IMR-90 (cell line): ENCODE measurements at regions not wholly inside any gene's neighbourhood (a gene's known extent, or its start where the extent isn't known, plus 50 kb on each side); places are given as distances from the start of the nearest gene placed in this dataset.

ENCODE experiments used
- ATAC-seq: fragments of 200-7000 bp; cut with Tn5 transposase; 2 replicates; pipeline ENCODE4 v1.9.1; 2020; ENCODE audit warnings: low read depth, mild to moderate bottlenecking, moderate library complexity
- BruUV-seq: library from RNA; stranded (reverse); fragments of 400-500 nt; replicated peaks from 2 replicates; lab custom pipeline; 2021; lab: Mats Ljungman, UMichigan
- CTCF ChIA-PET: fragments of 300-600 bp; formaldehyde crosslinking; extraction: SDS; loops from one replicate; lab custom pipeline; 2021; ENCODE audit warnings: antibody characterized with exemption; lab: Yijun Ruan, JAX
- POLR2A ChIA-PET: fragments of 300-600 bp; sonication (Branson Sonifier 250); formaldehyde crosslinking; loops from one replicate; lab custom pipeline; 2022; ENCODE audit warnings: antibody characterized with exemption; ENCODE audit not compliant: unreplicated experiment; lab: Charles Lee
- DNase-seq: peaks from one replicate; pipeline ENCODE4 v3.0.0; 2013
- H2AFZ ChIP-seq: replicated peaks from 2 replicates; pipeline ENCODE3; 2013; ENCODE audit warnings: low read length, mild to moderate bottlenecking; ENCODE audit not compliant: poor library complexity
- H2AK5ac ChIP-seq: 2 replicates; pipeline ENCODE4 v1.6.1; 2013; ENCODE audit warnings: low read depth, low read length, inconsistent platforms
- H2AK9ac ChIP-seq: replicated peaks from 2 replicates; pipeline ENCODE3; 2013; ENCODE audit warnings: mild to moderate bottlenecking, low read depth, low read length, moderate library complexity; ENCODE audit not compliant: poor library complexity
- H2BK120ac ChIP-seq: 2 replicates; pipeline ENCODE4 v1.6.1; 2013; ENCODE audit warnings: low read depth, low read length, inconsistent platforms
- H2BK15ac ChIP-seq: 3 replicates; pipeline ENCODE4 v1.6.1; 2013; ENCODE audit warnings: low read depth, low read length, inconsistent platforms
- H2BK20ac ChIP-seq: 2 replicates; pipeline ENCODE4 v1.6.1; 2013; ENCODE audit warnings: low read depth, mild to moderate bottlenecking, inconsistent platforms, low read length, moderate library complexity
- H2BK5ac ChIP-seq: 2 replicates; pipeline ENCODE4 v1.6.1; 2013; ENCODE audit warnings: mild to moderate bottlenecking, low read depth, low read length, inconsistent platforms; ENCODE audit not compliant: poor library complexity, severe bottlenecking
- H3K14ac ChIP-seq: replicated peaks from 2 replicates; pipeline ENCODE4 v1.6.1; 2013; ENCODE audit warnings: low read depth, low read length, inconsistent platforms
- H3K18ac ChIP-seq: 2 replicates; pipeline ENCODE4 v1.6.1; 2013; ENCODE audit warnings: low read depth, low read length, control low read depth
- H3K23ac ChIP-seq: 2 replicates; pipeline ENCODE4 v1.6.1; 2013; ENCODE audit warnings: low read depth, low read length, inconsistent platforms
- H3K27ac ChIP-seq: 2 replicates; pipeline ENCODE4 v1.5.1; 2013; ENCODE audit warnings: mild to moderate bottlenecking, control low read depth, low read length; ENCODE audit not compliant: insufficient read depth
- H3K27me3 ChIP-seq: 2 replicates; pipeline ENCODE4 v1.6.1; 2013; ENCODE audit warnings: low read length; ENCODE audit not compliant: control insufficient read depth, insufficient read depth
- H3K36me3 ChIP-seq: 2 replicates; pipeline ENCODE4 v1.6.1; 2013; ENCODE audit warnings: low read length, mixed read lengths; ENCODE audit not compliant: control insufficient read depth, insufficient read depth
- H3K4ac ChIP-seq: 2 replicates; pipeline ENCODE4 v1.6.1; 2013; ENCODE audit warnings: low read depth, low read length, inconsistent platforms
- H3K4me1 ChIP-seq: 2 replicates; pipeline ENCODE4 v1.6.1; 2013; ENCODE audit warnings: low read length, mixed read lengths; ENCODE audit not compliant: control insufficient read depth, insufficient read depth
- H3K4me2 ChIP-seq: 2 replicates; pipeline ENCODE4 v1.6.1; 2013; ENCODE audit warnings: low read depth, mild to moderate bottlenecking, control low read depth, low read length, moderate library complexity
- H3K4me3 ChIP-seq: 2 replicates; pipeline ENCODE4 v1.5.1; 2013; ENCODE audit warnings: low read depth, mild to moderate bottlenecking, control low read depth, low read length, moderate library complexity; ENCODE audit not compliant: insufficient read depth
- H3K56ac ChIP-seq: 2 replicates; pipeline ENCODE4 v1.6.1; 2013; ENCODE audit warnings: low read length, inconsistent platforms; ENCODE audit not compliant: insufficient read depth; ENCODE audit errors: extremely low read depth
- H3K79me1 ChIP-seq, 2 experiments: 2 replicates each; pipeline ENCODE4 v1.6.1; 2013; ENCODE audit warnings: low read length in 2 of 2, inconsistent platforms in 1 of 2, low read depth in 1 of 2
- H3K9ac ChIP-seq: 2 replicates; pipeline ENCODE4 v1.6.1; 2013; ENCODE audit warnings: low read depth, low read length, control low read depth
- H3K9me1 ChIP-seq: 2 replicates; pipeline ENCODE4 v1.6.1; 2013; ENCODE audit warnings: low read length, inconsistent platforms; ENCODE audit not compliant: insufficient read depth
- H3K9me3 ChIP-seq: 2 replicates; pipeline ENCODE4 v1.6.1; 2013; ENCODE audit warnings: low read length; ENCODE audit not compliant: control insufficient read depth, insufficient read depth
- H4K20me1 ChIP-seq: 2 replicates; pipeline ENCODE4 v1.6.1; 2013; ENCODE audit warnings: low read length, inconsistent platforms; ENCODE audit not compliant: insufficient read depth
- H4K5ac ChIP-seq: 2 replicates; pipeline ENCODE4 v1.6.1; 2013; ENCODE audit warnings: mild to moderate bottlenecking, low read depth, low read length, control low read depth
- H4K8ac ChIP-seq, 2 experiments: 2 replicates each; pipeline ENCODE4 v1.6.1; 2013; ENCODE audit warnings: low read depth in 2 of 2, low read length in 2 of 2, control low read depth in 1 of 2, inconsistent platforms in 1 of 2
- H4K91ac ChIP-seq: 2 replicates; pipeline ENCODE4 v1.6.1; 2013; ENCODE audit warnings: low read depth, low read length, inconsistent platforms; ENCODE audit not compliant: insufficient read depth
- BHLHE40 ChIP-seq: fragments of 150-350 bp; IDR thresholded peaks from 2 replicates; pipeline ENCODE4 v1.6.1; 2016; ENCODE audit warnings: mild to moderate bottlenecking, low read depth, low read length
- CEBPB ChIP-seq: IDR thresholded peaks from 2 replicates; pipeline ENCODE4 v1.6.1; 2012; ENCODE audit warnings: low read depth, low read length, improper control_type of control experiment
- CHD1 ChIP-seq: IDR thresholded peaks from 2 replicates; pipeline ENCODE4 v1.6.1; 2012; ENCODE audit warnings: low read depth, low read length, improper control_type of control experiment
- FOS ChIP-seq: fragments of 150-350 bp; IDR thresholded peaks from 2 replicates; pipeline ENCODE4 v1.6.1; 2016; ENCODE audit warnings: low read depth, low read length
- MAFK ChIP-seq: IDR thresholded peaks from 2 replicates; pipeline ENCODE4 v1.6.1; 2012; ENCODE audit warnings: low read depth, low read length, improper control_type of control experiment
- MAZ ChIP-seq: IDR thresholded peaks from 2 replicates; pipeline ENCODE4 v1.6.1; 2012; ENCODE audit warnings: low read depth, mild to moderate bottlenecking, low read length, improper control_type of control experiment, moderate library complexity, borderline replicate concordance
- MXI1 ChIP-seq: IDR thresholded peaks from 2 replicates; pipeline ENCODE4 v1.6.1; 2012; ENCODE audit warnings: low read depth, mild to moderate bottlenecking, low read length, moderate library complexity, borderline replicate concordance
- NFE2L2 ChIP-seq: fragments of 150-350 bp; IDR thresholded peaks from 2 replicates; pipeline ENCODE4 v1.6.1; 2016; ENCODE audit warnings: low read depth, mild to moderate bottlenecking, low read length
- POLR2A ChIP-seq: IDR thresholded peaks from 2 replicates; pipeline ENCODE4 v1.6.1; 2012; ENCODE audit warnings: mild to moderate bottlenecking, low read depth, low read length
- RAD21 ChIP-seq: IDR thresholded peaks from 2 replicates; pipeline ENCODE4 v1.6.1; 2012; ENCODE audit warnings: low read length, improper control_type of control experiment
- RCOR1 ChIP-seq: IDR thresholded peaks from 2 replicates; pipeline ENCODE4 v1.6.1; 2012; ENCODE audit warnings: mild to moderate bottlenecking, low read length, improper control_type of control experiment; ENCODE audit not compliant: insufficient replicate concordance
- RFX5 ChIP-seq: IDR thresholded peaks from 2 replicates; pipeline ENCODE4 v1.8.0; 2012; ENCODE audit warnings: low read depth, mild to moderate bottlenecking, low read length, moderate library complexity
- SMC3 ChIP-seq: fragments of 150-350 bp; IDR thresholded peaks from 2 replicates; pipeline ENCODE4 v1.6.1; 2016; ENCODE audit warnings: low read depth, mild to moderate bottlenecking, antibody characterized with exemption, low read length, moderate library complexity
- USF2 ChIP-seq: fragments of 150-350 bp; IDR thresholded peaks from 2 replicates; pipeline ENCODE4 v1.6.1; 2017; ENCODE audit warnings: mild to moderate bottlenecking, antibody characterized with exemption, low read length, low read depth
- WGBS, 2 experiments: methylation state at CpG; one replicate each; pipeline versions ENCODE4 v1.1.5 to v1.1.7; 2013; ENCODE audit warnings: missing lambda C conversion rate in 2 of 2; ENCODE audit not compliant: insufficient read length in 1 of 2; ENCODE audit errors: extremely low coverage in 2 of 2; 5-methylcytosine and 5-hydroxymethylcytosine counted together
- dilution Hi-C: fragments of 300-500 bp; cut with HindIII; formaldehyde crosslinking; loops from one replicate; pipeline ENCODE4 v1.14.3; 2018; ENCODE audit warnings: low sequenced_read_pairs; ENCODE audit not compliant: unreplicated experiment
- in situ Hi-C: fragments of 300-500 bp; cut with MboI; formaldehyde crosslinking; loops from 3 replicates; pipeline ENCODE4 v1.14.3; 2019; ENCODE audit warnings: low sequenced_read_pairs, inconsistent platforms, mixed read lengths
- intact Hi-C: fragments of 100-400 bp; cut with micrococcal nuclease; formaldehyde crosslinking; loops from 2 replicates; pipeline ENCODE4 v1.10.0; 2022
- TF ChIP-seq, protein P1 (sequence below): conservative IDR thresholded peaks from 2 replicates; pipeline ENCODE4 v1.5.1; 2012; ENCODE audit warnings: mild to moderate bottlenecking, low read depth, low read length, improper control_type of control experiment
- TF ChIP-seq, protein P2 (sequence below): fragments of 150-350 bp; IDR thresholded peaks from 2 replicates; pipeline ENCODE4 v1.6.1; 2016; ENCODE audit warnings: low read depth, mild to moderate bottlenecking, low read length, moderate library complexity, borderline replicate concordance

DNA sequence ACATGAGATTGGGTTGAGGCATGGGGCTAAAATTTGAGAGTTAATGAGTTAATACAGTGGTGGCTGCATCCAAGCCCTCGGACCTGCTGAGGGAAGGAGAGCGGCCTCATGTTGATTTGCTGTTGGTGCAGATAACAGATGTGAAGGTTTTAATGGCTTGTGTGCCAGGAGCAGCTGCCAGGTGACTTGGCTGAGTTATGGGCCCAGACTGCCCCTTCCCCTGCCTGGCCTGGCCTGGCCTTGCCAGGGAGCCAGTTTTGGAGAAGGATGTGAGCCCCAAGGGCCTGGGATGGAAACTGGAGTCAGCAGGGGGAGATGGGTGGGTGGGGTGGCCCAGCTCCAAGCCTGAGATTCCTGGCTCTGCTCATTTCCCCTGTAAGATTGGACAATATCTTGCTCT lies 230.1 kb downstream of the CBLN1 start:
- Histone ChIP-seq H4K5ac (no peak overlapping the region), H3K9ac (no peak overlapping the region), H3K4me3 (no peak overlapping the region), H4K20me1 (no peaks in the 10 kb centered on the region), H3K4me2 (no peak overlapping the region), H4K91ac (no peak overlapping the region), H2AFZ (no peak overlapping the region), H2BK15ac (no peak overlapping the region), H2BK20ac (no peak overlapping the region), H3K4ac (no peak overlapping the region), H3K36me3 (no peaks in the 10 kb centered on the region), H3K4me1 (no peaks in the 10 kb centered on the region), H4K8ac (no peak overlapping the region), H3K27ac (no peak overlapping the region), H3K9me3 (no peaks in the 10 kb centered on the region), H2AK5ac (no peak overlapping the region), H3K9me1 (no peaks in the 10 kb centered on the region), H2BK5ac (no peak overlapping the region), H2AK9ac (no peak overlapping the region), H3K56ac (no peak overlapping the region), H3K18ac (no peak overlapping the region), H3K23ac (no peak overlapping the region), H3K14ac (no peak overlapping the region), H3K79me1 (no peaks in the 10 kb centered on the region), H3K27me3 (no peaks in the 10 kb centered on the region; the same call in 1 of the 2 replicates), H2BK120ac (no peak overlapping the region)
- dilution Hi-C loops, result no loop called here
- ATAC-seq, result no peak
- no peak for TF ChIP-seq POLR2A
- TF ChIP-seq MAZ, result no peak
- no peak for TF ChIP-seq FOS
- TF ChIP-seq CEBPB, result no peak
- TF ChIP-seq SMC3, result no peak
- no peak for TF ChIP-seq NFE2L2
- TF ChIP-seq MXI1, result no peak
- no peak for TF ChIP-seq BHLHE40
- TF ChIP-seq CHD1, result no peak
- TF ChIP-seq, protein P1, sequence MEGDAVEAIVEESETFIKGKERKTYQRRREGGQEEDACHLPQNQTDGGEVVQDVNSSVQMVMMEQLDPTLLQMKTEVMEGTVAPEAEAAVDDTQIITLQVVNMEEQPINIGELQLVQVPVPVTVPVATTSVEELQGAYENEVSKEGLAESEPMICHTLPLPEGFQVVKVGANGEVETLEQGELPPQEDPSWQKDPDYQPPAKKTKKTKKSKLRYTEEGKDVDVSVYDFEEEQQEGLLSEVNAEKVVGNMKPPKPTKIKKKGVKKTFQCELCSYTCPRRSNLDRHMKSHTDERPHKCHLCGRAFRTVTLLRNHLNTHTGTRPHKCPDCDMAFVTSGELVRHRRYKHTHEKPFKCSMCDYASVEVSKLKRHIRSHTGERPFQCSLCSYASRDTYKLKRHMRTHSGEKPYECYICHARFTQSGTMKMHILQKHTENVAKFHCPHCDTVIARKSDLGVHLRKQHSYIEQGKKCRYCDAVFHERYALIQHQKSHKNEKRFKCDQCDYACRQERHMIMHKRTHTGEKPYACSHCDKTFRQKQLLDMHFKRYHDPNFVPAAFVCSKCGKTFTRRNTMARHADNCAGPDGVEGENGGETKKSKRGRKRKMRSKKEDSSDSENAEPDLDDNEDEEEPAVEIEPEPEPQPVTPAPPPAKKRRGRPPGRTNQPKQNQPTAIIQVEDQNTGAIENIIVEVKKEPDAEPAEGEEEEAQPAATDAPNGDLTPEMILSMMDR, result no peak
- TF ChIP-seq RFX5, result no peak
- no peak for TF ChIP-seq MAFK
- no peak for TF ChIP-seq RAD21
- TF ChIP-seq, protein P2, sequence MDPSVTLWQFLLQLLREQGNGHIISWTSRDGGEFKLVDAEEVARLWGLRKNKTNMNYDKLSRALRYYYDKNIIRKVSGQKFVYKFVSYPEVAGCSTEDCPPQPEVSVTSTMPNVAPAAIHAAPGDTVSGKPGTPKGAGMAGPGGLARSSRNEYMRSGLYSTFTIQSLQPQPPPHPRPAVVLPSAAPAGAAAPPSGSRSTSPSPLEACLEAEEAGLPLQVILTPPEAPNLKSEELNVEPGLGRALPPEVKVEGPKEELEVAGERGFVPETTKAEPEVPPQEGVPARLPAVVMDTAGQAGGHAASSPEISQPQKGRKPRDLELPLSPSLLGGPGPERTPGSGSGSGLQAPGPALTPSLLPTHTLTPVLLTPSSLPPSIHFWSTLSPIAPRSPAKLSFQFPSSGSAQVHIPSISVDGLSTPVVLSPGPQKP, result no peak
- no peak for TF ChIP-seq RCOR1
- TF ChIP-seq USF2, result no peak
- ChIA-PET CTCF (no interaction called here), POLR2A (no interaction called here)
- BruUV-seq, result no TSS peak
- WGBS, 2 experiments, result no CpG with 5 or more reads among the region's 2 CpGs
- in situ Hi-C loops, result no loop called here
- DNase-seq, result no peak
- intact Hi-C loops, result no loop called here
